Small intestine (tissue), 7 donors: ENCODE measurements at regions not wholly inside any gene's neighbourhood (a gene's known extent, or its start where the extent isn't known, plus 50 kb on each side); places are given as distances from the start of the nearest gene placed in this dataset.

ENCODE experiments used
- DNase-seq, 2 donors: peaks; one replicate each; pipeline versions ENCODE4 v3.0.0 to v3.0.0-alpha.2; 2013
- FAIRE-seq: peaks from 2 replicates; lab custom pipeline; 2012; peaks lifted over from hg19 to GRCh38; lab: Jason Lieb, UNC
- H3K27ac ChIP-seq, 3 donors: one replicate each; pipeline ENCODE4 v1.5.1; 2013; ENCODE audit warnings: low read length in 2 of 3, mild to moderate bottlenecking in 2 of 3, control low read depth in 1 of 3, inconsistent platforms in 1 of 3, low read depth in 1 of 3, moderate library complexity in 1 of 3
- H3K27me3 ChIP-seq, 3 donors: one replicate each; pipeline ENCODE4 v1.6.1; 2013; ENCODE audit warnings: low read length in 3 of 3, inconsistent platforms in 1 of 3; ENCODE audit not compliant: control insufficient read depth in 3 of 3, insufficient read depth in 3 of 3
- H3K36me3 ChIP-seq, 3 donors: one replicate each; pipeline ENCODE4 v1.6.1; 2013; ENCODE audit warnings: low read length in 3 of 3, inconsistent platforms in 1 of 3, low read depth in 1 of 3, mild to moderate bottlenecking in 1 of 3, moderate library complexity in 1 of 3; ENCODE audit not compliant: control insufficient read depth in 3 of 3, insufficient read depth in 2 of 3
- H3K4me1 ChIP-seq, 3 donors: one replicate each; pipeline ENCODE4 v1.6.1; 2013; ENCODE audit warnings: low read length in 2 of 3, inconsistent platforms in 1 of 3, low read depth in 1 of 3, mild to moderate bottlenecking in 1 of 3, moderate library complexity in 1 of 3; ENCODE audit not compliant: control insufficient read depth in 3 of 3, insufficient read depth in 2 of 3
- H3K4me3 ChIP-seq, 3 donors: one replicate each; pipeline ENCODE4 v1.5.1; 2013; ENCODE audit warnings: low read length in 3 of 3, control low read depth in 1 of 3, inconsistent platforms in 1 of 3, low read depth in 1 of 3, mild to moderate bottlenecking in 1 of 3, moderate library complexity in 1 of 3
- H3K9me3 ChIP-seq, 2 donors: one replicate each; pipeline ENCODE4 v1.6.1; 2013; ENCODE audit warnings: low read depth in 1 of 2, low read length in 1 of 2; ENCODE audit not compliant: control insufficient read depth in 2 of 2, insufficient read depth in 1 of 2
- WGBS, 3 donors: extraction: QIAGEN DNeasy Blood & Tissue Kit; methylation state at CpG; one replicate each; pipeline ENCODE4 v1.1.7; 2013; 5-methylcytosine and 5-hydroxymethylcytosine counted together
- donor health status: healthy with polysubstance abuse.
- donor health status: control.
- donor health status: control.
- donor health status: Bipolar disorder and iron deficiency.
- donor health status: healthy.

GRCh38 chr16:8103649-8104289, 486.5 kb downstream of the TMEM114 start:
- H3K27me3 ChIP-seq: no peaks in the 10 kb centered on the region
- no peaks in the 10 kb centered on the region for H3K36me3 ChIP-seq
- no peak overlapping the region for H3K4me3 ChIP-seq
- FAIRE-seq (no peak), DNase-seq (no peak)
- no peaks in the 10 kb centered on the region for H3K4me1 ChIP-seq
- H3K9me3 ChIP-seq: no peaks in the 10 kb centered on the region
- WGBS, 3 donors: 77 to 84% (median 78%) methylated on average over 8 of the region's 8 CpGs
- no peak overlapping the region for H3K27ac ChIP-seq

GRCh38 chr16:8099586-8099985, 490.7 kb downstream of the TMEM114 start:
- FAIRE-seq (no peak), DNase-seq (no peak)
- 54 to 59% (median 56%) methylated on average over 4 of the region's 4 CpGs for WGBS, 3 donors
- H3K9me3 ChIP-seq: no peaks in the 10 kb centered on the region
- H3K36me3 ChIP-seq: no peaks in the 10 kb centered on the region
- no peaks in the 10 kb centered on the region for H3K4me1 ChIP-seq
- H3K4me3 ChIP-seq: no peak overlapping the region
- H3K27me3 ChIP-seq: no peaks in the 10 kb centered on the region
- H3K27ac ChIP-seq: no peak overlapping the region

- Histone ChIP-seq H3K36me3 (no peaks in the 10 kb centered on the region), H3K4me1 (no peaks in the 10 kb centered on the region), H3K9me3 (no peaks in the 10 kb centered on the region), H3K27ac (no peak overlapping the region), H3K27me3 (no peaks in the 10 kb centered on the region), H3K4me3 (no peak overlapping the region)
- DNase-seq: no peak
- WGBS, 3 donors: 55 to 74% (median 74%) methylated on average over 11 of the region's 11 CpGs
- no peak for FAIRE-seq
Measured at GRCh38 chr16:8098947-8099512, 491.3 kb downstream of the TMEM114 start.

- Histone ChIP-seq H3K27me3 (no peaks in the 10 kb centered on the region), H3K36me3 (no peaks in the 10 kb centered on the region), H3K9me3 (no peaks in the 10 kb centered on the region), H3K4me1 (no peaks in the 10 kb centered on the region), H3K27ac (no peak overlapping the region), H3K4me3 (no peak overlapping the region)
- DNase-seq (no peak), FAIRE-seq (no peak)
- 77 to 88% (median 84%) methylated on average over 5 of the region's 5 CpGs for WGBS, 3 donors
Measured at GRCh38 chr16:8096211-8096610, 494.1 kb downstream of the TMEM114 start.

GRCh38 chr16:8094696-8095095, 495.6 kb downstream of the TMEM114 start:
- WGBS, 3 donors: 79 to 81% (median 80%) methylated on average over 5 of the region's 5 CpGs
- H3K27ac ChIP-seq: no peak overlapping the region
- H3K9me3 ChIP-seq: no peaks in the 10 kb centered on the region
- FAIRE-seq (no peak), DNase-seq (no peak)
- H3K27me3 ChIP-seq: no peaks in the 10 kb centered on the region
- no peak overlapping the region for H3K4me3 ChIP-seq
- H3K4me1 ChIP-seq: no peaks in the 10 kb centered on the region
- no peaks in the 10 kb centered on the region for H3K36me3 ChIP-seq

DNA sequence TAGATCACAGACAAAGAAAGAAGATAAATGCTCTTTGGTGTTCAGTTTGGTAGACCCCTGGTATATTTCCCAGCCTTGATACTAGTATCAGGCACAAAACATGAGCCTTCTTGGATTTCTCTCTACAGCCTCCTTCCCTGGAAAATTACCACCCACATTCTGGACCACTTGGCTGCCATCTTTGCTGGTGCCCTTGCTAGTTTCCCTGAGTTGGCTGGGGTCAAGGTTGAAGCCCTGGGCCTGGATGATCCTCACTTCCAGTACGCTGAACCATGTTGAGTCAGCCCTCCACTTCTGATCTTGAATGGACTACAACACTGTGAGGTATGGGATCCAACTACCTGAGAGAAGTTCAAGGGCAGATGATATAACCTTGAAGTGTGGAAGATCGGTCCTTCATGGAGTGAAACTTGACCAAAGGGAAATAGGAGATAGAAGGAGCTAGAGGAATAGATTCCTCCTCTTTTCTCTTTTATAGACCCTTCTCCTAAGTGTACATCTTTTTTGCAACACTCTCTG, 501.4 kb downstream of the TMEM114 start:
- 71 to 89% (median 83%) methylated on average over 2 of the region's 2 CpGs for WGBS, 3 donors

DNA sequence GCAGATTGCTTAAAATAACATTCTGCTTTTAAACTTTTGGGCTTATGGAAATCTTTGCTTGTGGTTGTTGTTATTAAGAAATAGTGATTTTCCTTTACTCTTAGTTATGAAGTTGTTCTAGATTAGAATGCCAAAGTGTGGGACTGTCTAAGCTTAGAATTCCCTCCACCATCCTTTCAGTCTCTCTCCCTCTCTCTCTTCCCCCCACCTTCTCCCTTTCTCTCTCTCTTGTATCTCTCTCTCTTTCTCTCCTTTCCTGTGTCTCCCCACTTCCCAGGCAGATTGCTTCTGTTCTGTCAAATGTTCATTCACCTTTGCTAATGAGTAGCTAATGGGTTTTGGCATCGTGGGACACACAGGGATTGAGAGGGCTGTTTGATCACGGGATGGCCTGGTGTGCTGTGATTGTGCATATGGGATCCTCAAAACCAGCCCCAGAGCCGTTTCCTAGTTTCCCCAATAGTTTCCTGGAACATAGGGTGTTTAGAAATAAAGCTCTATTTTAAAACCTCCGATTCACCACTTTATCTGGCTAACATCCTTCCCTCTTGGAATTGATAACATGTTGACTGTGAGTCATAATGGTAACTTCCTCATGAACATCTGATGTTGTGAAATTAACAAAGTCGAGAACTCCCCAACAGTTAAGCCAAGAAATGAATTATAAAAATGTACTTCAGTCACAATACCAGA, 502.6 kb downstream of the TMEM114 start:
- no peaks in the 10 kb centered on the region for H3K36me3 ChIP-seq
- FAIRE-seq (no peak), DNase-seq (no peak)
- H3K4me1 ChIP-seq: no peaks in the 10 kb centered on the region
- H3K27ac ChIP-seq: no peak overlapping the region
- H3K4me3 ChIP-seq: no peak overlapping the region
- H3K9me3 ChIP-seq: no peaks in the 10 kb centered on the region
- H3K27me3 ChIP-seq: no peaks in the 10 kb centered on the region
- 41 to 59% (median 46%) methylated on average over 5 of the region's 5 CpGs for WGBS, 3 donors

More for the DNA sequence above, 501.4 kb downstream of the TMEM114 start:
- Histone ChIP-seq H3K4me1 (no peaks in the 10 kb centered on the region), H3K27me3 (no peaks in the 10 kb centered on the region), H3K4me3 (no peak overlapping the region), H3K9me3 (no peaks in the 10 kb centered on the region), H3K36me3 (no peaks in the 10 kb centered on the region), H3K27ac (no peak overlapping the region)
- FAIRE-seq (no peak), DNase-seq (no peak)

DNA sequence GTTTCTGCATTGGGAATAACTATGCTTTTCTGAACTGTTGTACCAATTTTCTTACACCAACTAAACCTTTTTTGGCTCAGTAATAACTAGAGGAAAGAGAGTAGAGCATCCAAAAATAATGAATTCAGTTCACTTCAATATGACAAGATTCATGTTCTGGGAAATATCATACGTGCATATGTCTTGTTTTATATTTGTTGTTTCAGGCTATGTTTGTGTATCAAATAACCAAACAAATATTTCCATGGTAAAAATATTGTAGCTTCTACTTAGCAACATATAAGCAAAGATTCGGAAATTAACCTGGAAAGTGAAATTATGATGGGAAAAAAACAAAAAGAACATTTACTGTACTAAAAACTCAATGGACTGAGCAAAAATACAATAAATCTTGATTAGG, 503.2 kb downstream of the TMEM114 start:
- 67 to 81% (median 71%) methylated on average over 2 of the region's 2 CpGs for WGBS, 3 donors

More for the DNA sequence above, 503.2 kb downstream of the TMEM114 start:
- H3K4me1 ChIP-seq: no peaks in the 10 kb centered on the region
- no peak overlapping the region for H3K27ac ChIP-seq
- H3K9me3 ChIP-seq: no peaks in the 10 kb centered on the region
- no peaks in the 10 kb centered on the region for H3K27me3 ChIP-seq
- no peaks in the 10 kb centered on the region for H3K36me3 ChIP-seq
- DNase-seq (no peak), FAIRE-seq (no peak)
- H3K4me3 ChIP-seq: no peak overlapping the region
